Endothelial cell of umbilical vein (primary cell): ENCODE measurements at regions not wholly inside any gene's neighbourhood (a gene's known extent, or its start where the extent isn't known, plus 50 kb on each side); places are given as distances from the start of the nearest gene placed in this dataset.

Source experiments
- BruUV-seq: library from RNA; stranded (reverse); fragments of 400-500 nt; replicated peaks from 2 replicates; lab custom pipeline; 2021; lab: Mats Ljungman, UMichigan
- CTCF ChIA-PET: fragments of 300-600, 350-600 bp; sonication (Branson Sonifier 250); formaldehyde crosslinking; loops from one replicate; lab custom pipeline; 2021; ENCODE audit warnings: antibody characterized with exemption, inconsistent platforms; lab: Charles Lee
- POLR2A ChIA-PET: fragments of 300-600, 350-600 bp; sonication (Branson Sonifier 250); formaldehyde crosslinking; loops from one replicate; lab custom pipeline; 2021; ENCODE audit warnings: antibody characterized with exemption, inconsistent platforms; lab: Charles Lee
- DNase-seq: peaks from one replicate; pipeline ENCODE4 v3.0.0-alpha.2; 2011; ENCODE audit warnings: low read depth, low spot score
- FAIRE-seq: peaks from 2 replicates; lab custom pipeline; 2011; peaks lifted over from hg19 to GRCh38; lab: Jason Lieb, UNC
- H2AFZ ChIP-seq: 2 replicates; pipeline ENCODE4 v1.6.0; 2012; ENCODE audit warnings: low read depth, low read length, control low read depth, inconsistent platforms
- H3K27ac ChIP-seq: 2 replicates; pipeline ENCODE4 v1.5.1; 2011; ENCODE audit warnings: low read depth, mild to moderate bottlenecking, control low read depth, low read length, moderate library complexity; ENCODE audit not compliant: insufficient read depth
- H3K27me3 ChIP-seq, 2 experiments: 2 replicates each; pipeline versions ENCODE4 v1.6.0 to v1.6.1; 2011; ENCODE audit warnings: low read length in 2 of 2, mixed read lengths in 1 of 2; ENCODE audit not compliant: control insufficient read depth in 2 of 2, insufficient read depth in 2 of 2
- H3K36me3 ChIP-seq, 2 experiments: 2 replicates in 1 of 2; 3 replicates in 1 of 2; pipeline ENCODE4 v1.5.1; 2011; ENCODE audit warnings: low read length in 2 of 2, mild to moderate bottlenecking in 1 of 2, moderate library complexity in 1 of 2; ENCODE audit not compliant: control insufficient read depth in 2 of 2, insufficient read depth in 2 of 2; ENCODE audit errors: extremely low read depth in 1 of 2
- H3K4me1 ChIP-seq: 3 replicates; pipeline ENCODE4 v1.5.1; 2011; ENCODE audit warnings: mild to moderate bottlenecking, low read length; ENCODE audit not compliant: control insufficient read depth, insufficient read depth; ENCODE audit errors: extremely low read depth
- H3K4me2 ChIP-seq: 2 replicates; pipeline ENCODE4 v1.6.1; 2011; ENCODE audit warnings: low read length, control low read depth, mixed read lengths; ENCODE audit not compliant: insufficient read depth
- H3K4me3 ChIP-seq, 3 experiments: fragments of 200-600 bp in 1 of 3; sonication (generic), shearing (Covaris generic) in 1 of 3; replicated peaks in 1 of 3; 2 replicates each; pipeline ENCODE4 v1.5.1; 2011 to 2016; ENCODE audit warnings: control low read depth in 3 of 3, low read length in 3 of 3, mild to moderate bottlenecking in 2 of 3, inconsistent platforms in 1 of 3, low read depth in 1 of 3, moderate library complexity in 1 of 3; ENCODE audit not compliant: insufficient read depth in 1 of 3
- H3K79me2 ChIP-seq: 2 replicates; pipeline ENCODE4 v1.6.0; 2012; ENCODE audit warnings: low read length, inconsistent platforms; ENCODE audit not compliant: control insufficient read depth, insufficient read depth
- H3K9ac ChIP-seq: replicated peaks from 2 replicates; pipeline ENCODE3; 2011; ENCODE audit warnings: low read length, control low read depth; ENCODE audit not compliant: insufficient read depth; ENCODE audit errors: extremely low read depth
- H3K9me1 ChIP-seq: replicated peaks from 3 replicates; pipeline ENCODE4 v1.6.0; 2011; ENCODE audit warnings: mild to moderate bottlenecking, low read length; ENCODE audit not compliant: control insufficient read depth, insufficient read depth; ENCODE audit errors: extremely low read depth
- H3K9me3 ChIP-seq: replicated peaks from 2 replicates; pipeline ENCODE4 v1.5.1; 2012; ENCODE audit warnings: low read length, inconsistent platforms; ENCODE audit not compliant: control insufficient read depth, insufficient read depth
- H4K20me1 ChIP-seq: replicated peaks from 2 replicates; pipeline ENCODE3; 2011; ENCODE audit warnings: mild to moderate bottlenecking, low read length; ENCODE audit not compliant: control insufficient read depth, insufficient read depth; ENCODE audit errors: extremely low read depth
- EZH2 ChIP-seq: IDR thresholded peaks from 2 replicates; pipeline ENCODE4 v1.6.1; 2012; ENCODE audit warnings: borderline replicate concordance, low read depth, mild to moderate bottlenecking, moderate library complexity, low read length, inconsistent platforms; ENCODE audit not compliant: severe bottlenecking
- FOS ChIP-seq: IDR thresholded peaks from 2 replicates; pipeline ENCODE4 v1.6.1; 2011; ENCODE audit warnings: mild to moderate bottlenecking, low read length, moderate library complexity, borderline replicate concordance; ENCODE audit not compliant: insufficient read depth
- GATA2 ChIP-seq: IDR thresholded peaks from 2 replicates; pipeline ENCODE4 v1.7.0; 2011; ENCODE audit warnings: low read depth, mild to moderate bottlenecking, moderate library complexity, mixed read lengths, low read length; ENCODE audit not compliant: insufficient read length, insufficient read depth
- JUN ChIP-seq: IDR thresholded peaks from 2 replicates; pipeline ENCODE4 v1.6.1; 2011; ENCODE audit warnings: borderline replicate concordance, low read depth; ENCODE audit not compliant: insufficient read length, insufficient read depth
- MYC ChIP-seq: IDR thresholded peaks from one replicate; pipeline ENCODE4 v1.6.1; 2011; ENCODE audit warnings: mild to moderate bottlenecking, low read depth, low read length
- POLR2A ChIP-seq: IDR thresholded peaks from 2 replicates; pipeline ENCODE4 v1.6.1; 2012; ENCODE audit warnings: low read depth, mild to moderate bottlenecking, control low read depth, low read length
- POLR2AphosphoS5 ChIP-seq: IDR thresholded peaks from 2 replicates; pipeline ENCODE4 v1.6.1; 2012; ENCODE audit warnings: low read depth, mild to moderate bottlenecking, control low read depth, low read length, moderate library complexity; ENCODE audit not compliant: insufficient read depth
- dilution Hi-C: fragments of 300-500 bp; cut with MboI; formaldehyde crosslinking; loops from one replicate; pipeline ENCODE4 v1.15.0; 2019; ENCODE audit warnings: low sequenced_read_pairs; ENCODE audit not compliant: extremely low pct_ligation_motif_present
- intact Hi-C: fragments of 100-400 bp; cut with micrococcal nuclease; formaldehyde crosslinking; loops from one replicate; pipeline ENCODE4 v1.10.0; 2022
- TF ChIP-seq, protein P1 (sequence below), 2 donors: IDR thresholded peaks; 1 replicate in 1 of 2; 2 replicates in 1 of 2; pipeline ENCODE4 v1.5.1; 2011; ENCODE audit warnings: low read length in 2 of 2, mild to moderate bottlenecking in 2 of 2, moderate library complexity in 2 of 2, control low read depth in 1 of 2, inconsistent platforms in 1 of 2, low read depth in 1 of 2; ENCODE audit not compliant: insufficient read depth in 1 of 2; ENCODE audit errors: extremely low read depth in 1 of 2
- TF ChIP-seq, protein P2 (sequence below): IDR thresholded peaks from 2 replicates; pipeline ENCODE4 v1.6.1; 2011; ENCODE audit not compliant: insufficient read depth, insufficient read length

DNA sequence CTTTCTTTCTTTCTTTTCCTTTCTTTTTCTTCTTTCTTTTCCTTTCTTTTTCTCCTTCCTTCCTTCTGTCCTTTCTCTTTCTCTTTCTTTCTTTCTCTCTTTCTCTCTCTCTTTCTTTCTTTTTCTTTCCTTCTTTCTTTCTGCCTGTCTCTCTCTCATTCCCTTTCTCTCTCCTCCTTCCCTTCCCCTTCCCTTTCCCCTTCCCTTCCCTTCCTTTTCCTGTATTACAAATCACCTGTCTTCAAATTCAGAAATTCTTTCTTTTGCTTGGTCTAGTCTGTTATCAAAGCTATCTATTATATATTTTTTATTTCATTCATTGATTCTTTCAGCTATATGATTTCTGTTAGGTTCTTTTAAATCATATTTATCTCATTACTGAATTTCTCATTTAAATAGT is 315.2 kb upstream of the NOX3 start:
- Histone ChIP-seq H3K27ac (no peak overlapping the region), H3K9me1 (no peaks in the 10 kb centered on the region), H3K4me2 (no peak overlapping the region), H3K4me3 (no peak overlapping the region), H4K20me1 (no peaks in the 10 kb centered on the region), H3K27me3 (no peaks in the 10 kb centered on the region), H3K9me3 (no peaks in the 10 kb centered on the region), H3K79me2 (no peaks in the 10 kb centered on the region), H3K4me1 (peaks cover 6% of the 10 kb centered on the region), H3K9ac (no peak overlapping the region), H3K36me3 (no peaks in the 10 kb centered on the region), H2AFZ (no peak overlapping the region)
- DNase-seq, result no peak
- ChIA-PET POLR2A (no interaction called here), CTCF (interaction anchor here (0.6 to 1.4 kb wide), 2 partner anchors 9 to 50 kb away, joined by 3 read pairs; no protein-coding TSS in a partner anchor)
- TF ChIP-seq MYC, result no peak
- TF ChIP-seq, protein P1, sequence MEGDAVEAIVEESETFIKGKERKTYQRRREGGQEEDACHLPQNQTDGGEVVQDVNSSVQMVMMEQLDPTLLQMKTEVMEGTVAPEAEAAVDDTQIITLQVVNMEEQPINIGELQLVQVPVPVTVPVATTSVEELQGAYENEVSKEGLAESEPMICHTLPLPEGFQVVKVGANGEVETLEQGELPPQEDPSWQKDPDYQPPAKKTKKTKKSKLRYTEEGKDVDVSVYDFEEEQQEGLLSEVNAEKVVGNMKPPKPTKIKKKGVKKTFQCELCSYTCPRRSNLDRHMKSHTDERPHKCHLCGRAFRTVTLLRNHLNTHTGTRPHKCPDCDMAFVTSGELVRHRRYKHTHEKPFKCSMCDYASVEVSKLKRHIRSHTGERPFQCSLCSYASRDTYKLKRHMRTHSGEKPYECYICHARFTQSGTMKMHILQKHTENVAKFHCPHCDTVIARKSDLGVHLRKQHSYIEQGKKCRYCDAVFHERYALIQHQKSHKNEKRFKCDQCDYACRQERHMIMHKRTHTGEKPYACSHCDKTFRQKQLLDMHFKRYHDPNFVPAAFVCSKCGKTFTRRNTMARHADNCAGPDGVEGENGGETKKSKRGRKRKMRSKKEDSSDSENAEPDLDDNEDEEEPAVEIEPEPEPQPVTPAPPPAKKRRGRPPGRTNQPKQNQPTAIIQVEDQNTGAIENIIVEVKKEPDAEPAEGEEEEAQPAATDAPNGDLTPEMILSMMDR (IDR thresholded peaks at IDR 0.05; ENCODE audit: extremely low read depth in 1 of 2, insufficient read depth in 1 of 2, low read depth in 1 of 2, low read length in 2 of 2), result no peak
- no peak for TF ChIP-seq POLR2A
- TF ChIP-seq, protein P2, sequence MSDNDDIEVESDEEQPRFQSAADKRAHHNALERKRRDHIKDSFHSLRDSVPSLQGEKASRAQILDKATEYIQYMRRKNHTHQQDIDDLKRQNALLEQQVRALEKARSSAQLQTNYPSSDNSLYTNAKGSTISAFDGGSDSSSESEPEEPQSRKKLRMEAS, result no peak
- no peak for TF ChIP-seq EZH2
- no peak for TF ChIP-seq JUN
- TF ChIP-seq GATA2, result no peak
- no peak for TF ChIP-seq FOS
- no peak for TF ChIP-seq POLR2AphosphoS5
- FAIRE-seq, result no peak
- dilution Hi-C loops, result no loop called here
- BruUV-seq, result no TSS peak
- intact Hi-C loops, result no loop called here
